ENCODE measurements at regions not wholly inside any gene's neighbourhood (a gene's known extent, or its start where the extent isn't known, plus 50 kb on each side); places are given as distances from the start of the nearest gene placed in this dataset.

DNA sequence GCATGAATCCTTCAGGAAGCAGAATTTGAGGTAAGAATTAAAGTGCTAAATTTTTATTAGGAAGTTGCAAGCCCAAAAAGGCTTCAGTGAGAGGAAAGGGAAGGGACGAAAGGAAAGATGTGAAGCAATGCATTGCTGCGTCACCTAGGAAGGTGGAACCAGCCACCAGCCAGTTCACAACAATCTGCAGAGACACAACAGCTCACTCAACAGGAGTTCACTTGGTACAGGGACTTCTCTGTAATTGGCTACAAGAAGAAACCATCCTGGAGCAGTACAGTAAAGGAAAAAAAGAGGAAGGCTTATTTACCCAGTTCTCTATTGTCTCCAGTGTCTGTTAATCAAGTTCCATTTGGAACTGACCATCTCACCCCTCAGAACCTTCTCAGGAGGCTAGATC is 157.6 kb downstream of the HNRNPD start:
- ATAC-seq (no peak), DNase-seq (ENCODE audit: low read depth, low spot score) (no peak), FAIRE-seq (no peak)
- SMC1A ChIA-PET (ENCODE audit: uncharacterized antibody, unreplicated experiment) = no interaction called here
- Histone ChIP-seq H3K4me3 (no peak overlapping the region), H3K9ac (ENCODE audit: control insufficient read depth, insufficient read depth, low read length) (no peak overlapping the region), H3K4me2 (ENCODE audit: control insufficient read depth, insufficient read depth) (no peak overlapping the region), H3K79me2 (ENCODE audit: control insufficient read depth, insufficient read depth, low read length) (no peaks in the 10 kb centered on the region), H3K27ac (ENCODE audit: control insufficient read depth, insufficient read depth) (no peak overlapping the region), H4K20me1 (ENCODE audit: control insufficient read depth, insufficient read depth) (no peaks in the 10 kb centered on the region), H2AFZ (ENCODE audit: control insufficient read depth, low read depth, low read length) (no peak overlapping the region), H3K27me3 (replicated peaks in 1 of 2; ENCODE audit: control insufficient read depth in 2 of 2, insufficient read depth in 2 of 2, low read length in 1 of 2) (no peaks in the 10 kb centered on the region), H3K9me3 (replicated peaks; ENCODE audit: control insufficient read depth, insufficient read depth, low read length) (no peaks in the 10 kb centered on the region), H3K4me1 (ENCODE audit: control insufficient read depth, insufficient read depth, low read length) (no peaks in the 10 kb centered on the region), H3K36me3 (ENCODE audit: control insufficient read depth in 2 of 2, insufficient read depth in 2 of 2, low read length in 1 of 2) (no peaks in the 10 kb centered on the region)
- CTCF ChIA-PET = no interaction called here
- no TSS peak for BruUV-seq (replicated peaks)
- 35% methylated on average over 2 of the region's 2 CpGs for WGBS (ENCODE audit: insufficient coverage, insufficient replicate concordance, low lambda C conversion rate, missing lambda C conversion rate)
- intact Hi-C loops (cut with micrococcal nuclease; ENCODE audit: unreplicated experiment) = no loop called here
- in situ Hi-C loops (cut with MboI) = no loop called here
- RAD21 ChIA-PET (ENCODE audit: unreplicated experiment) = no interaction called here
- POLR2A ChIA-PET = no interaction called here
- TF ChIP-seq ZNF384 (IDR thresholded peaks at IDR 0.05; ENCODE audit: borderline replicate concordance, low read depth, low read length) (no peak), RELB (IDR thresholded peaks at IDR 0.05; ENCODE audit: low read depth) (no peak), CBFB (IDR thresholded peaks at IDR 0.05; ENCODE audit: low read depth) (no peak), SIX5 (IDR thresholded peaks at IDR 0.05; ENCODE audit: low read depth, low read length, severe bottlenecking) (no peak), ZSCAN29 (IDR thresholded peaks at IDR 0.05) (no peak), RCOR1 (conservative IDR thresholded peaks at IDR 0.05; ENCODE audit: low read depth, low read length) (no peak), BCL11A (IDR thresholded peaks at IDR 0.05; ENCODE audit: low read depth, low read length) (no peak), E4F1 (IDR thresholded peaks at IDR 0.05; ENCODE audit: borderline replicate concordance, partially characterized antibody) (no peak), IRF3 (IDR thresholded peaks at IDR 0.05) (no peak), NFYB (IDR thresholded peaks at IDR 0.05; ENCODE audit: insufficient read depth, low read depth, low read length) (no peak), ELK1 (IDR thresholded peaks at IDR 0.05; ENCODE audit: low read depth, low read length) (no peak), RAD51 (IDR thresholded peaks at IDR 0.05) (no peak), MLLT1 (IDR thresholded peaks at IDR 0.05) (no peak)
- TF ChIP-seq, protein P1, sequence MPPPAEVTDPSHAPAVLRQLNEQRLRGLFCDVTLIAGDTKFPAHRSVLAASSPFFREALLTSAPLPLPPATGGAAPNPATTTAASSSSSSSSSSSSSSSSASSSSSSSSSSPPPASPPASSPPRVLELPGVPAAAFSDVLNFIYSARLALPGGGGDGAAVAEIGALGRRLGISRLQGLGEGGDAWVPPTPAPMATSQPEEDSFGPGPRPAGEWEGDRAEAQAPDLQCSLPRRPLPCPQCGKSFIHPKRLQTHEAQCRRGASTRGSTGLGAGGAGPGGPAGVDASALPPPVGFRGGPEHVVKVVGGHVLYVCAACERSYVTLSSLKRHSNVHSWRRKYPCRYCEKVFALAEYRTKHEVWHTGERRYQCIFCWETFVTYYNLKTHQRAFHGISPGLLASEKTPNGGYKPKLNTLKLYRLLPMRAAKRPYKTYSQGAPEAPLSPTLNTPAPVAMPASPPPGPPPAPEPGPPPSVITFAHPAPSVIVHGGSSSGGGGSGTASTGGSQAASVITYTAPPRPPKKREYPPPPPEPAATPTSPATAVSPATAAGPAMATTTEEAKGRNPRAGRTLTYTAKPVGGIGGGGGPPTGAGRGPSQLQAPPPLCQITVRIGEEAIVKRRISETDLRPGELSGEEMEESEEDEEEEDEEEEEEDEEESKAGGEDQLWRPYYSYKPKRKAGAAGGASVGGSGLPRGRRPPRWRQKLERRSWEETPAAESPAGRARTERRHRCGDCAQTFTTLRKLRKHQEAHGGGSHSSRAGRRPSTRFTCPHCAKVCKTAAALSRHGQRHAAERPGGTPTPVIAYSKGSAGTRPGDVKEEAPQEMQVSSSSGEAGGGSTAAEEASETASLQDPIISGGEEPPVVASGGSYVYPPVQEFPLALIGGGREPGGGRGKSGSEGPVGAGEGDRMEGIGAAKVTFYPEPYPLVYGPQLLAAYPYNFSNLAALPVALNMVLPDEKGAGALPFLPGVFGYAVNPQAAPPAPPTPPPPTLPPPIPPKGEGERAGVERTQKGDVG (CRISPR knock-in tag; IDR thresholded peaks at IDR 0.05) = no peak

All from GM12878 (cell line).